ENCODE measurements at regions not wholly inside any gene's neighbourhood (a gene's known extent, or its start where the extent isn't known, plus 50 kb on each side); places are given as distances from the start of the nearest gene placed in this dataset.
A peak's percentile ranks its signal among the peaks of the same experiment; 100 is the strongest.

GRCh38 chr3:59289831-59290230 is 240.0 kb upstream of the CFAP20DC start:
- Mint-ChIP-seq H3K36me3 (peaks cover 0 to 17% (median 10%) of the 10 kb centered on the region in 5 donors), H3K4me1 (peaks cover 3 to 33% (median 11%) of the 10 kb centered on the region in 7 donors), H3K9me3 (peaks cover 3 to 27% (median 12%) of the 10 kb centered on the region in 11 donors), H3K27ac (no peak overlapping the region), H3K27me3 (peaks cover 0 to 2% (median 0%) of the 10 kb centered on the region in 5 donors), H3K4me3 (no peak overlapping the region)
- H3K36me3 ChIP-seq (ENCODE audit: control insufficient read depth in 2 of 3, insufficient read depth in 3 of 3, low read length in 3 of 3) = no peaks in the 10 kb centered on the region
- no peak overlapping the region for H3K27ac ChIP-seq (ENCODE audit: low read depth, low read length)
- H3K27me3 ChIP-seq (ENCODE audit: control insufficient read depth in 2 of 2, insufficient read depth in 2 of 2, low read length in 2 of 2) = no peaks in the 10 kb centered on the region
- no peaks in the 10 kb centered on the region for H3K9me3 ChIP-seq (ENCODE audit: control insufficient read depth in 2 of 3, low read length in 3 of 3)
- H3K4me3 ChIP-seq (ENCODE audit: low read length) = no peak overlapping the region
- no peak for DNase-seq
- POLR2A ChIA-PET = no interaction called here
- intact Hi-C loops (cut with micrococcal nuclease) = loop anchor here in 1 of 2 donors (5.0 kb wide), 1 partner anchor 53 kb away; no protein-coding TSS in a partner anchor
- CTCF ChIA-PET = no interaction called here
- H3K4me1 ChIP-seq (ENCODE audit: control insufficient read depth in 2 of 2, insufficient read depth in 2 of 2, low read length in 2 of 2) = no peaks in the 10 kb centered on the region
- ATAC-seq = no peak

- intact Hi-C loops (cut with micrococcal nuclease) = loop anchor here in 1 of 2 donors (5.0 kb wide), 1 partner anchor 52 kb away; no protein-coding TSS in a partner anchor
- no peak overlapping the region for H3K4me3 Mint-ChIP-seq
- peaks cover 0 to 2% (median 0%) of the 10 kb centered on the region in 5 donors for H3K27me3 Mint-ChIP-seq
- H3K4me3 ChIP-seq (ENCODE audit: low read length) = no peak overlapping the region
- H3K36me3 Mint-ChIP-seq = peaks cover 0 to 14% (median 6%) of the 10 kb centered on the region in 5 donors
- ChIA-PET POLR2A (no interaction called here), CTCF (interaction anchor here (0.7 kb wide), 1 partner anchor 12 kb away, joined by 3 read pairs; no protein-coding TSS in a partner anchor)
- H3K9me3 Mint-ChIP-seq = peaks cover under 1 to 23% (median 10%) of the 10 kb centered on the region in 11 donors
- no peak for ATAC-seq
- no peaks in the 10 kb centered on the region for H3K9me3 ChIP-seq (ENCODE audit: control insufficient read depth in 2 of 3, low read length in 3 of 3)
- no peak for DNase-seq
- no peak overlapping the region for H3K27ac Mint-ChIP-seq
- no peaks in the 10 kb centered on the region for H3K36me3 ChIP-seq (ENCODE audit: control insufficient read depth in 2 of 3, insufficient read depth in 3 of 3, low read length in 3 of 3)
- H3K4me1 ChIP-seq (ENCODE audit: control insufficient read depth in 2 of 2, insufficient read depth in 2 of 2, low read length in 2 of 2) = no peaks in the 10 kb centered on the region
- no peaks in the 10 kb centered on the region for H3K27me3 ChIP-seq (ENCODE audit: control insufficient read depth in 2 of 2, insufficient read depth in 2 of 2, low read length in 2 of 2)
- H3K27ac ChIP-seq (ENCODE audit: low read depth, low read length) = no peak overlapping the region
- H3K4me1 Mint-ChIP-seq = peaks cover 3 to 33% (median 11%) of the 10 kb centered on the region in 7 donors
Measured at GRCh38 chr3:59288951-59289350, 239.1 kb upstream of the CFAP20DC start.

- Histone ChIP-seq H3K27me3 (ENCODE audit: control insufficient read depth in 2 of 2, insufficient read depth in 2 of 2, low read length in 2 of 2) (no peaks in the 10 kb centered on the region), H3K4me1 (ENCODE audit: control insufficient read depth in 2 of 2, insufficient read depth in 2 of 2, low read length in 2 of 2) (no peaks in the 10 kb centered on the region), H3K9me3 (ENCODE audit: control insufficient read depth in 2 of 3, low read length in 3 of 3) (no peaks in the 10 kb centered on the region), H3K36me3 (ENCODE audit: control insufficient read depth in 2 of 3, insufficient read depth in 3 of 3, low read length in 3 of 3) (no peaks in the 10 kb centered on the region), H3K27ac (ENCODE audit: low read depth, low read length) (no peak overlapping the region), H3K4me3 (ENCODE audit: low read length) (no peak overlapping the region)
- Mint-ChIP-seq H3K27ac (peak overlapping the region in 1 of 9 donors; percentile 84), H3K36me3 (peaks cover 0 to 4% (median 0%) of the 10 kb centered on the region in 5 donors), H3K9me3 (peaks cover 0 to 15% (median 0%) of the 10 kb centered on the region in 11 donors), H3K4me1 (peaks cover 3 to 33% (median 11%) of the 10 kb centered on the region in 7 donors), H3K27me3 (peaks cover 0 to 6% (median 0%) of the 10 kb centered on the region in 5 donors), H3K4me3 (peak overlapping the region in 1 of 10 donors; percentile 29)
- ATAC-seq = peak; percentile 80
- DNase-seq = peak in 1 of 9 donors; percentile 54
- intact Hi-C loops (cut with micrococcal nuclease) = loop anchor here in 1 of 2 donors (5.0 kb wide), 1 partner anchor 50 kb away; no protein-coding TSS in a partner anchor
- CTCF ChIA-PET = no interaction called here
- POLR2A ChIA-PET = no interaction called here
Measured at GRCh38 chr3:59286791-59287531, 237.1 kb upstream of the CFAP20DC start.

GRCh38 chr3:59285560-59285959 is 235.7 kb upstream of the CFAP20DC start:
- POLR2A ChIA-PET = no interaction called here
- intact Hi-C loops (cut with micrococcal nuclease) = loop anchor here in 1 of 2 donors (5.0 kb wide), 1 partner anchor 48 kb away; no protein-coding TSS in a partner anchor

GRCh38 chr3:59284926-59285325 is 235.1 kb upstream of the CFAP20DC start:
- ChIA-PET POLR2A (no interaction called here), CTCF (no interaction called here)
- Histone ChIP-seq H3K4me3 (ENCODE audit: low read length) (no peak overlapping the region), H3K27me3 (ENCODE audit: control insufficient read depth in 2 of 2, insufficient read depth in 2 of 2, low read length in 2 of 2) (no peaks in the 10 kb centered on the region), H3K4me1 (ENCODE audit: control insufficient read depth in 2 of 2, insufficient read depth in 2 of 2, low read length in 2 of 2) (no peaks in the 10 kb centered on the region), H3K27ac (ENCODE audit: low read depth, low read length) (no peak overlapping the region), H3K9me3 (ENCODE audit: control insufficient read depth in 2 of 3, low read length in 3 of 3) (no peaks in the 10 kb centered on the region), H3K36me3 (ENCODE audit: control insufficient read depth in 2 of 3, insufficient read depth in 3 of 3, low read length in 3 of 3) (no peaks in the 10 kb centered on the region)
- Mint-ChIP-seq H3K27me3 (peaks cover 0 to 11% (median 0%) of the 10 kb centered on the region in 5 donors), H3K27ac (no peak overlapping the region), H3K9me3 (peaks cover 0 to 9% (median 0%) of the 10 kb centered on the region in 11 donors), H3K4me3 (no peak overlapping the region), H3K36me3 (peaks cover 0 to 4% (median 0%) of the 10 kb centered on the region in 5 donors), H3K4me1 (peaks cover 0 to 18% (median under 1%) of the 10 kb centered on the region in 7 donors)
- ATAC-seq = no peak
- intact Hi-C loops (cut with micrococcal nuclease) = loop anchor here in 1 of 2 donors (5.0 kb wide), 1 partner anchor 48 kb away; no protein-coding TSS in a partner anchor
- no peak for DNase-seq

More at GRCh38 chr3:59285560-59285959, 235.7 kb upstream of the CFAP20DC start:
- Mint-ChIP-seq H3K36me3 (peaks cover 0 to 4% (median 0%) of the 10 kb centered on the region in 5 donors), H3K4me1 (peaks cover 2 to 24% (median 4%) of the 10 kb centered on the region in 7 donors), H3K4me3 (no peak overlapping the region), H3K27me3 (peaks cover 0 to 11% (median 0%) of the 10 kb centered on the region in 5 donors), H3K27ac (no peak overlapping the region), H3K9me3 (peaks cover 0 to 13% (median 0%) of the 10 kb centered on the region in 11 donors)
- Histone ChIP-seq H3K9me3 (ENCODE audit: control insufficient read depth in 2 of 3, low read length in 3 of 3) (no peaks in the 10 kb centered on the region), H3K4me1 (ENCODE audit: control insufficient read depth in 2 of 2, insufficient read depth in 2 of 2, low read length in 2 of 2) (no peaks in the 10 kb centered on the region), H3K4me3 (ENCODE audit: low read length) (no peak overlapping the region), H3K36me3 (ENCODE audit: control insufficient read depth in 2 of 3, insufficient read depth in 3 of 3, low read length in 3 of 3) (no peaks in the 10 kb centered on the region), H3K27me3 (ENCODE audit: control insufficient read depth in 2 of 2, insufficient read depth in 2 of 2, low read length in 2 of 2) (no peaks in the 10 kb centered on the region), H3K27ac (ENCODE audit: low read depth, low read length) (no peak overlapping the region)
- CTCF ChIA-PET = no interaction called here
- DNase-seq (no peak), ATAC-seq (no peak)

- peaks cover 0 to 8% (median 0%) of the 10 kb centered on the region in 11 donors for H3K9me3 Mint-ChIP-seq
- no peak overlapping the region for H3K27ac Mint-ChIP-seq
- Histone ChIP-seq H3K4me3 (ENCODE audit: low read length) (no peak overlapping the region), H3K27me3 (ENCODE audit: control insufficient read depth in 2 of 2, insufficient read depth in 2 of 2, low read length in 2 of 2) (no peaks in the 10 kb centered on the region), H3K9me3 (ENCODE audit: control insufficient read depth in 2 of 3, low read length in 3 of 3) (no peaks in the 10 kb centered on the region), H3K36me3 (ENCODE audit: control insufficient read depth in 2 of 3, insufficient read depth in 3 of 3, low read length in 3 of 3) (no peaks in the 10 kb centered on the region), H3K4me1 (ENCODE audit: control insufficient read depth in 2 of 2, insufficient read depth in 2 of 2, low read length in 2 of 2) (no peaks in the 10 kb centered on the region), H3K27ac (ENCODE audit: low read depth, low read length) (no peak overlapping the region)
- no peak overlapping the region for H3K4me3 Mint-ChIP-seq
- intact Hi-C loops (cut with micrococcal nuclease) = no loop called here
- CTCF ChIA-PET = no interaction called here
- ATAC-seq (no peak), DNase-seq (no peak)
- POLR2A ChIA-PET = no interaction called here
- H3K36me3 Mint-ChIP-seq = no peaks in the 10 kb centered on the region
- H3K27me3 Mint-ChIP-seq = peaks cover 0 to 13% (median 0%) of the 10 kb centered on the region in 5 donors
- peaks cover 0 to 3% (median 0%) of the 10 kb centered on the region in 7 donors for H3K4me1 Mint-ChIP-seq
Measured at GRCh38 chr3:59280113-59280512, 230.3 kb upstream of the CFAP20DC start.
